DOHH2 (cell line): ENCODE measurements at regions not wholly inside any gene's neighbourhood (a gene's known extent, or its start where the extent isn't known, plus 50 kb on each side); places are given as distances from the start of the nearest gene placed in this dataset.

Source experiments
- EZH2phosphoT487 ChIP-seq: fragments of 200-600 bp; sonication (generic); IDR thresholded peaks from 2 replicates; pipeline ENCODE4 v1.6.1; 2017; ENCODE audit warnings: borderline replicate concordance, mild to moderate bottlenecking, antibody characterized with exemption, low read length, moderate library complexity, mixed read lengths
- TF ChIP-seq, protein P1 (sequence below): fragments of 200-600 bp; sonication (generic); IDR thresholded peaks from one replicate; pipeline ENCODE4 v1.5.1; 2014; ENCODE audit warnings: antibody characterized with exemption, mild to moderate bottlenecking, low read depth, low read length; ENCODE audit not compliant: poor library complexity, severe bottlenecking

DNA sequence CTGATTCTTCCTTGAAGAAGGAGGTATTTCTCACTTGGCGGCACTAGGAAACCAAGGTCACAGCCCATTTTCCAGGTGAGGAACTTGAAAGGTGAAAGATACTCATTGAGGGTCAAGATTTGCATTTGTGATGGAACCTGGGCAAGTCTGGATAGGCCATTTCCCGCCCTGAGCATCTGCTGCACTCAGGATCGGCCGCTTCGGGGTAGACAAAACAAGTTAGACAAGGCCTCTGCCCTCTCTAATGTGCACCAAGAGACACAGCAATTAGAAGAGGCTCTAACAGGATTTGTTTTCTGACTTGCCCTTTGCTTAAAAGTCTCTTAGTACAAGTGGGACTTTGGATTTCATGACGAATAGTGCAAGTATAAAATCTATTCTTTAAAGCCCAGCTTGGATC is 167.2 kb downstream of the KTN1 start:
- TF ChIP-seq, protein P1, sequence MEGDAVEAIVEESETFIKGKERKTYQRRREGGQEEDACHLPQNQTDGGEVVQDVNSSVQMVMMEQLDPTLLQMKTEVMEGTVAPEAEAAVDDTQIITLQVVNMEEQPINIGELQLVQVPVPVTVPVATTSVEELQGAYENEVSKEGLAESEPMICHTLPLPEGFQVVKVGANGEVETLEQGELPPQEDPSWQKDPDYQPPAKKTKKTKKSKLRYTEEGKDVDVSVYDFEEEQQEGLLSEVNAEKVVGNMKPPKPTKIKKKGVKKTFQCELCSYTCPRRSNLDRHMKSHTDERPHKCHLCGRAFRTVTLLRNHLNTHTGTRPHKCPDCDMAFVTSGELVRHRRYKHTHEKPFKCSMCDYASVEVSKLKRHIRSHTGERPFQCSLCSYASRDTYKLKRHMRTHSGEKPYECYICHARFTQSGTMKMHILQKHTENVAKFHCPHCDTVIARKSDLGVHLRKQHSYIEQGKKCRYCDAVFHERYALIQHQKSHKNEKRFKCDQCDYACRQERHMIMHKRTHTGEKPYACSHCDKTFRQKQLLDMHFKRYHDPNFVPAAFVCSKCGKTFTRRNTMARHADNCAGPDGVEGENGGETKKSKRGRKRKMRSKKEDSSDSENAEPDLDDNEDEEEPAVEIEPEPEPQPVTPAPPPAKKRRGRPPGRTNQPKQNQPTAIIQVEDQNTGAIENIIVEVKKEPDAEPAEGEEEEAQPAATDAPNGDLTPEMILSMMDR, result no peak
- no peak for TF ChIP-seq EZH2phosphoT487
